ENCODE measurements at regions not wholly inside any gene's neighbourhood (a gene's known extent, or its start where the extent isn't known, plus 50 kb on each side); places are given as distances from the start of the nearest gene placed in this dataset.

DNA sequence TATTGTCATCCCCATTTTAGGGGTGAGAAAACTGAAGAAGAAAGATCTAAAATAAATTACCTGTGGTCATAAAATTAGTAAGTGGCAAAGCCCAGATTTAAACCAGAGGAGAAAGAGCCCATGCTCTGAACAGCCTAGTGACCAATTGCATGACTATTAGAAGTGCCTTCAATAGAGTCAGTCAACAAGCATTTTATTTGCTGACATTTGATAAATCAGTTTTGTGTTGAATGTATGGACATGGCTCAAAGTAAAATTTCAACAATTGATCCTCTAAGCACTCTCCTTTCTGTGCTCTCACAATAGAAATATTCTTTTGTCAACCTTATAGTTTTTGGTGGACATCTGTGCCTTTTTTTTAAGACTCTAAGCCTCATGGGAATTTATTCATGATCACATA, 572.9 kb upstream of the SOX9 start:
- TF ChIP-seq CTCF (IDR thresholded peaks at IDR 0.05; ENCODE audit: low read depth, low read length, missing input control) (no peak), MAX (IDR thresholded peaks at IDR 0.05) (no peak), SP1 (IDR thresholded peaks at IDR 0.05) (no peak), YY1 (IDR thresholded peaks at IDR 0.05) (no peak), RAD21 (IDR thresholded peaks at IDR 0.05) (no peak), GABPA (IDR thresholded peaks at IDR 0.05 in 1 of 2, conservative IDR thresholded peaks at IDR 0.05 in 1 of 2) (no peak), RXRA (IDR thresholded peaks at IDR 0.05) (no peak)

Data from liver (tissue), 3 donors.